Osteoblast (primary cell): ENCODE measurements at regions not wholly inside any gene's neighbourhood (a gene's known extent, or its start where the extent isn't known, plus 50 kb on each side); places are given as distances from the start of the nearest gene placed in this dataset.

Experiments
- DNase-seq: peaks from one replicate; pipeline ENCODE4 v3.0.0; 2011; ENCODE audit warnings: low spot score, mixed read lengths; ENCODE audit not compliant: insufficient read length; ENCODE audit errors: missing footprints
- H2AFZ ChIP-seq: 2 replicates; pipeline ENCODE4 v1.6.0; 2011; ENCODE audit warnings: mild to moderate bottlenecking, low read length
- H3K27ac ChIP-seq: 2 replicates; pipeline ENCODE4 v1.5.1; 2011; ENCODE audit warnings: mild to moderate bottlenecking, low read depth, low read length, moderate library complexity
- H3K27me3 ChIP-seq: 2 replicates; pipeline ENCODE4 v1.6.0; 2012; ENCODE audit warnings: mild to moderate bottlenecking, control low read depth, inconsistent platforms, low read length, moderate library complexity; ENCODE audit not compliant: insufficient read depth
- H3K36me3 ChIP-seq: 2 replicates; pipeline ENCODE4 v1.5.1; 2011; ENCODE audit warnings: mild to moderate bottlenecking, low read length, control low read depth, moderate library complexity; ENCODE audit not compliant: insufficient read depth
- H3K4me1 ChIP-seq: 2 replicates; pipeline ENCODE4 v1.5.1; 2011; ENCODE audit warnings: mild to moderate bottlenecking, low read length, control low read depth, moderate library complexity; ENCODE audit not compliant: insufficient read depth
- H3K4me2 ChIP-seq: 2 replicates; pipeline ENCODE4 v1.6.0; 2011; ENCODE audit warnings: mild to moderate bottlenecking, low read length; ENCODE audit not compliant: insufficient read depth
- H3K4me3 ChIP-seq: fragments of 200-600 bp; sonication (generic); 3 replicates; pipeline ENCODE4 v1.5.1; 2012; ENCODE audit warnings: mild to moderate bottlenecking, low read length, inconsistent platforms; ENCODE audit not compliant: insufficient read depth
- H3K79me2 ChIP-seq: 2 replicates; pipeline ENCODE4 v1.6.0; 2012; ENCODE audit warnings: mild to moderate bottlenecking, low read length, control low read depth, inconsistent platforms; ENCODE audit not compliant: insufficient read depth
- H3K9me3 ChIP-seq: 2 replicates; pipeline ENCODE4 v1.5.1; 2011; ENCODE audit warnings: low read depth, low read length, control low read depth
- H4K20me1 ChIP-seq: 2 replicates; pipeline ENCODE4 v1.6.0; 2012; ENCODE audit warnings: mild to moderate bottlenecking, low read length, control low read depth; ENCODE audit not compliant: insufficient read depth
- CTCF ChIP-seq: IDR thresholded peaks from 2 replicates; pipeline ENCODE4 v1.5.1; 2011; ENCODE audit warnings: mild to moderate bottlenecking, low read depth, low read length, moderate library complexity; ENCODE audit errors: extremely low read depth

GRCh38 chr2:200033929-200034328 lies 78.5 kb downstream of the MAIP1 start:
- Histone ChIP-seq H3K36me3 (no peaks in the 10 kb centered on the region), H3K4me2 (no peak overlapping the region), H2AFZ (no peak overlapping the region), H3K27ac (no peak overlapping the region), H3K4me3 (no peak overlapping the region), H4K20me1 (no peaks in the 10 kb centered on the region), H3K9me3 (no peaks in the 10 kb centered on the region), H3K79me2 (no peaks in the 10 kb centered on the region), H3K27me3 (no peaks in the 10 kb centered on the region), H3K4me1 (peaks cover 4% of the 10 kb centered on the region)
- DNase-seq = no peak
- TF ChIP-seq CTCF = no peak

- Histone ChIP-seq H3K4me2 (no peak overlapping the region), H4K20me1 (no peaks in the 10 kb centered on the region), H2AFZ (no peak overlapping the region), H3K79me2 (no peaks in the 10 kb centered on the region), H3K4me1 (peaks cover 4% of the 10 kb centered on the region), H3K4me3 (no peak overlapping the region), H3K27ac (no peak overlapping the region), H3K27me3 (no peaks in the 10 kb centered on the region), H3K36me3 (no peaks in the 10 kb centered on the region), H3K9me3 (no peaks in the 10 kb centered on the region)
- DNase-seq = no peak
- no peak for TF ChIP-seq CTCF
Observed at GRCh38 chr2:200034816-200035215, 79.4 kb downstream of the MAIP1 start.

GRCh38 chr2:200039724-200040650 lies 84.6 kb downstream of the MAIP1 start:
- no peaks in the 10 kb centered on the region for H4K20me1 ChIP-seq
- H3K79me2 ChIP-seq = no peaks in the 10 kb centered on the region
- H3K36me3 ChIP-seq = no peaks in the 10 kb centered on the region
- H3K9me3 ChIP-seq = no peaks in the 10 kb centered on the region
- H3K4me2 ChIP-seq = no peak overlapping the region
- no peak overlapping the region for H3K27ac ChIP-seq
- no peak for TF ChIP-seq CTCF
- peaks cover 14% of the 10 kb centered on the region for H3K4me1 ChIP-seq
- H3K4me3 ChIP-seq = no peak overlapping the region
- DNase-seq = no peak
- no peaks in the 10 kb centered on the region for H3K27me3 ChIP-seq
- H2AFZ ChIP-seq = peak overlapping the region; percentile 20

DNA sequence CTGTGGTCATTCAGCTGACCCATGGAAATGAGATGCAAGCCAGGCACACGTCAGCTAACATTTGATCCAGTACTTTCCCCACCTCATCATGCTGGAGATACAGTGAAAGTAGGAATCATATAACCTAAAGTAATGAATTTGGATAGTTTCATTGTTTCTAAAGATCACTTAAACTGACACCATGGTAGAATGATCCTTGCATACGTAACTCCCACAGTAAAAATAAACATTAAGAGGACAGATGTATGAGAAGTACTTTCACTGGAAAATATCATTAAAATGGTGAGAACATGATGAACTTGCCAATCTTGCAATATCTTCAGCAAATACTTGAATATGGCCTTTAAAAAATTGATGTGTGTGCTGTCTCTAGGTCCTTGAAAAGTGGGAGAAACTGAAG lies 85.4 kb downstream of the MAIP1 start:
- Histone ChIP-seq H2AFZ (no peak overlapping the region), H3K9me3 (no peaks in the 10 kb centered on the region), H3K27me3 (no peaks in the 10 kb centered on the region), H4K20me1 (no peaks in the 10 kb centered on the region), H3K27ac (no peak overlapping the region), H3K4me1 (peaks cover 14% of the 10 kb centered on the region), H3K36me3 (no peaks in the 10 kb centered on the region), H3K4me2 (no peak overlapping the region), H3K4me3 (no peak overlapping the region), H3K79me2 (no peaks in the 10 kb centered on the region)
- no peak for TF ChIP-seq CTCF
- no peak for DNase-seq
